CD4-positive, alpha-beta memory T cell (primary cell): ENCODE measurements at regions not wholly inside any gene's neighbourhood (a gene's known extent, or its start where the extent isn't known, plus 50 kb on each side); places are given as distances from the start of the nearest gene placed in this dataset.

Source experiments
- CTCF ChIA-PET: fragments of 350-600 bp; sonication (Branson Sonifier 250); formaldehyde crosslinking; loops from one replicate; lab custom pipeline; 2021; ENCODE audit warnings: inconsistent platforms; ENCODE audit not compliant: partially characterized antibody; lab: Charles Lee
- POLR2A ChIA-PET: fragments of 350-600 bp; sonication (Branson Sonifier 250); formaldehyde crosslinking; loops from one replicate; lab custom pipeline; 2021; ENCODE audit not compliant: partially characterized antibody; lab: Charles Lee
- DNase-seq, 5 donors: peaks; one replicate each; pipeline versions ENCODE4 v3.0.0 to v3.0.0-alpha.2; 2020 to 2022; ENCODE audit warnings: mixed read lengths in 1 of 5
- H3K27ac ChIP-seq: one replicate; pipeline ENCODE4 v1.7.0; 2013; ENCODE audit warnings: low read depth, low read length
- H3K27me3 ChIP-seq: 2 replicates; pipeline ENCODE4 v1.7.0; 2013; ENCODE audit warnings: mild to moderate bottlenecking, low read length, moderate library complexity; ENCODE audit not compliant: insufficient read depth
- H3K36me3 ChIP-seq: 2 replicates; pipeline ENCODE4 v1.7.0; 2013; ENCODE audit warnings: mild to moderate bottlenecking, low read length, moderate library complexity; ENCODE audit not compliant: insufficient read depth
- H3K4me1 ChIP-seq: 2 replicates; pipeline ENCODE4 v1.7.0; 2013; ENCODE audit warnings: mild to moderate bottlenecking, low read length, moderate library complexity; ENCODE audit not compliant: insufficient read depth
- H3K4me3 ChIP-seq, 2 donors: one replicate each; pipeline ENCODE4 v1.7.0; 2013; ENCODE audit warnings: low read length in 2 of 2, mild to moderate bottlenecking in 1 of 2
- H3K9me3 ChIP-seq, 2 donors: one replicate each; pipeline ENCODE4 v1.7.0; 2013; ENCODE audit warnings: low read length in 2 of 2, control low read depth in 1 of 2; ENCODE audit not compliant: control insufficient read depth in 1 of 2
- H3K27ac Mint-ChIP-seq, 7 donors: one replicate each; pipeline ENCODE4 v1.8.0; 2020 to 2021; ENCODE audit warnings: mixed read lengths in 7 of 7, mild to moderate bottlenecking in 6 of 7, inconsistent platforms in 3 of 7, moderate library complexity in 3 of 7
- H3K27me3 Mint-ChIP-seq, 2 donors: one replicate each; pipeline ENCODE4 v1.8.0; 2020 to 2021; ENCODE audit warnings: mixed read lengths in 2 of 2
- H3K36me3 Mint-ChIP-seq, 2 donors: one replicate each; pipeline ENCODE4 v1.8.0; 2020 to 2021; ENCODE audit warnings: mixed read lengths in 2 of 2, inconsistent platforms in 1 of 2, mild to moderate bottlenecking in 1 of 2
- H3K4me1 Mint-ChIP-seq, 4 donors: one replicate each; pipeline ENCODE4 v1.8.0; 2020 to 2021; ENCODE audit warnings: mixed read lengths in 4 of 4, mild to moderate bottlenecking in 1 of 4
- H3K4me3 Mint-ChIP-seq, 8 donors: one replicate each; pipeline ENCODE4 v1.8.0; 2020 to 2021; ENCODE audit warnings: mixed read lengths in 8 of 8, mild to moderate bottlenecking in 7 of 8, moderate library complexity in 6 of 8, inconsistent platforms in 3 of 8
- H3K9me3 Mint-ChIP-seq, 8 donors: one replicate each; pipeline ENCODE4 v1.8.0; 2020 to 2021; ENCODE audit warnings: mixed read lengths in 8 of 8, mild to moderate bottlenecking in 5 of 8, inconsistent platforms in 3 of 8, moderate library complexity in 1 of 8
- intact Hi-C: fragments of 100-400 bp; cut with micrococcal nuclease; formaldehyde crosslinking; loops from one replicate; pipeline ENCODE4 v1.15.1; 2023

DNA sequence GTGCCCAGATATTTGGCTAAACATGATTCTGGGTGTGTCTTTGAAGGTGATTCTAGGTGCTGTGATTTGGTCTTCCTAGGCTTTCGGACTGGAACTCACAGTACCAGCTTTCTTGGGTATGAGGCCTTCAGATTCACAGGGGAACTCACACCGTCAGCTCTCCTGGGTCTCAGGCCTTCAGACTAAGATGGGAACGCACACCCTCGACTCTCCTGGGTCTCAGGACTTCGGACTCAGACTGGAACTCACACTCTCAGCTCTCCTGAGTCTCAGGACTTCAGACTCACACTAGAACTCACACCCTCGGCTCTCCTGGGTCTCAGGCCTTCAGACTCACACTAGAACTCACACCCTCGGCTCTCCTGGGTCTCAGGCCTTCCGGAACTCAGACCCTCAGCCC is 137.7 kb downstream of the CRLF2 start:
- Histone ChIP-seq H3K4me1 (no peaks in the 10 kb centered on the region), H3K27me3 (no peaks in the 10 kb centered on the region), H3K9me3 (no peaks in the 10 kb centered on the region), H3K4me3 (no peak overlapping the region), H3K36me3 (no peaks in the 10 kb centered on the region), H3K27ac (no peak overlapping the region)
- no peak for DNase-seq
- Mint-ChIP-seq H3K4me1 (peaks cover 0 to 9% (median 8%) of the 10 kb centered on the region in 4 donors), H3K9me3 (peaks cover 0 to 19% (median 11%) of the 10 kb centered on the region in 8 donors), H3K27me3 (peaks cover 2 to 7% of the 10 kb centered on the region in 2 donors), H3K36me3 (peaks cover 0 to 3% of the 10 kb centered on the region in 2 donors), H3K27ac (peak overlapping the region in 1 of 7 donors; percentile 43), H3K4me3 (no peak overlapping the region)
- intact Hi-C loops, result no loop called here
- ChIA-PET CTCF (no interaction called here), POLR2A (no interaction called here)

DNA sequence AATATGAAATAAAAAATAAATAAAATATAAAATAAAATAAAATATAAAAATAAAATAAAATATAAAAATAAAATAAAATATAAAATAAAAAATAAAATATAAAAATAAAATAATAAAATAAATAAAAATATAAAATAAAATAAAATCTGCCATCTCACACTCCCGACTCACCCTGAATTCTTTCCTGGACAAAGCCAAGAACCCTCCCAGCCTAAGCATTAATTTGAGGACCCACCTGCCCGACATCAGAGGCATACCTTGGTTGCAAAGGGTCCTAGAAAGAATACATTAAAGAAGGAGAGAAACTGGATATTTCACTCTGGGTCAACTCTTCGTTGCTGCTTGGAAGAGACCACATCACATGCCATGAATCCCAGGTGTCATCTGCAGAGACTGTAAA is 138.3 kb downstream of the CRLF2 start:
- H3K9me3 Mint-ChIP-seq, result peaks cover 0 to 19% (median 11%) of the 10 kb centered on the region in 8 donors
- ChIA-PET POLR2A (no interaction called here), CTCF (no interaction called here)
- peaks cover 2 to 7% of the 10 kb centered on the region in 2 donors for H3K27me3 Mint-ChIP-seq
- peaks cover 0 to 9% (median 8%) of the 10 kb centered on the region in 4 donors for H3K4me1 Mint-ChIP-seq
- Histone ChIP-seq H3K4me3 (no peak overlapping the region), H3K27ac (no peak overlapping the region), H3K36me3 (no peaks in the 10 kb centered on the region), H3K9me3 (no peaks in the 10 kb centered on the region), H3K27me3 (no peaks in the 10 kb centered on the region), H3K4me1 (no peaks in the 10 kb centered on the region)
- peak overlapping the region in 2 of 7 donors; percentile 43 to 46 for H3K27ac Mint-ChIP-seq
- intact Hi-C loops, result no loop called here
- no peak overlapping the region for H3K4me3 Mint-ChIP-seq
- peaks cover 0 to 3% of the 10 kb centered on the region in 2 donors for H3K36me3 Mint-ChIP-seq
- DNase-seq, result no peak

DNA sequence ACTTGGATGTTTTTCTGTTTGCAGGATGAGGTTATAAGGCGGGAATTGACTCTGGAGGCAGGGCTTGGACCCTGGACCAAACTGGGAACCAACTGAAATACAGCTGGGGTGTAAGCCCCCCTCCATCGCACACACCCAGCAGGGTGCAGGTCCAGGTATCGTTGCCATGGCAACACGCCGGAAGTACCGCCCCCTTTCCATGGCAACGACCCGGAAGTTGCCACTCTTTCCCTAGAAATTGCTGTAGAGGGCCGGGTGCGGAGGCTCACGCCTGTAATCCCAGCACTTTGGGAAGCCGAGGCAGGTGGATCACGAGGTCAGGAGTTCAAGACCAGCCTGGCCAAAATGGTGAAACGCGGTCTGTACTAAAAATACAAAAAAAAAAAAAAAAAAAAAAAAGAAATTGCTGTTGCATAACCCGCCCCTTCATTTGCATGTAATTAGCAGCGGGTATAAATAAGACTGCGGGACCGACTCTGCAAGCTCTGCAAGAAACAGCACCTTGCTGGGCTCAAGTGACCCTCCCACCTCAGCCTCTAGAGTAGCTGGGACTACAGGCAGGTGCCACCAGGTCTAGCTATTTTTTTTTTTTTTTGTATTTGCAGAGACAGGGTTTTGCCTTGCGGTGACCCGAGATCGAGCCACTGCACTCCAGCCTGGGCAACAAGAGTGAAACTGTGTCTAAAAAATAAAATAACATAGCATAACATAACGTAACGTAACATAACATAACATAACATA is 139.6 kb downstream of the CRLF2 start:
- ChIA-PET CTCF (no interaction called here), POLR2A (no interaction called here)
- no peaks in the 10 kb centered on the region for H3K27me3 ChIP-seq
- H3K27me3 Mint-ChIP-seq, result peaks cover 2 to 7% of the 10 kb centered on the region in 2 donors
- no peaks in the 10 kb centered on the region for H3K36me3 ChIP-seq
- intact Hi-C loops, result no loop called here
- H3K36me3 Mint-ChIP-seq, result peaks cover 0 to 3% of the 10 kb centered on the region in 2 donors
- no peaks in the 10 kb centered on the region for H3K4me1 ChIP-seq
- peaks cover 0 to 9% (median 8%) of the 10 kb centered on the region in 4 donors for H3K4me1 Mint-ChIP-seq
- no peak overlapping the region for H3K4me3 Mint-ChIP-seq
- H3K9me3 ChIP-seq, result no peaks in the 10 kb centered on the region
- H3K9me3 Mint-ChIP-seq, result peaks cover 0 to 19% (median 11%) of the 10 kb centered on the region in 8 donors
- H3K4me3 ChIP-seq, result no peak overlapping the region
- no peak for DNase-seq
- H3K27ac ChIP-seq, result no peak overlapping the region
- peak overlapping the region in 1 of 7 donors; percentile 48 for H3K27ac Mint-ChIP-seq

- peaks cover 0 to 18% (median 11%) of the 10 kb centered on the region in 8 donors for H3K9me3 Mint-ChIP-seq
- no peak overlapping the region for H3K4me3 ChIP-seq
- H3K4me1 ChIP-seq, result no peaks in the 10 kb centered on the region
- no peak for DNase-seq
- H3K4me3 Mint-ChIP-seq, result no peak overlapping the region
- H3K27ac ChIP-seq, result no peak overlapping the region
- no peaks in the 10 kb centered on the region for H3K36me3 ChIP-seq
- H3K9me3 ChIP-seq, result no peaks in the 10 kb centered on the region
- H3K27me3 ChIP-seq, result no peaks in the 10 kb centered on the region
- CTCF ChIA-PET, result no interaction called here
- peaks cover 0 to 3% of the 10 kb centered on the region in 2 donors for H3K36me3 Mint-ChIP-seq
- no peaks in the 10 kb centered on the region for H3K4me1 Mint-ChIP-seq
- POLR2A ChIA-PET, result no interaction called here
- peak overlapping the region in 1 of 7 donors; percentile 48 for H3K27ac Mint-ChIP-seq
- intact Hi-C loops, result no loop called here
- H3K27me3 Mint-ChIP-seq, result peaks cover 0 to 5% of the 10 kb centered on the region in 2 donors
Measured at GRCh38 chrX:1071351-1071750, 141.1 kb downstream of the CRLF2 start.

DNA sequence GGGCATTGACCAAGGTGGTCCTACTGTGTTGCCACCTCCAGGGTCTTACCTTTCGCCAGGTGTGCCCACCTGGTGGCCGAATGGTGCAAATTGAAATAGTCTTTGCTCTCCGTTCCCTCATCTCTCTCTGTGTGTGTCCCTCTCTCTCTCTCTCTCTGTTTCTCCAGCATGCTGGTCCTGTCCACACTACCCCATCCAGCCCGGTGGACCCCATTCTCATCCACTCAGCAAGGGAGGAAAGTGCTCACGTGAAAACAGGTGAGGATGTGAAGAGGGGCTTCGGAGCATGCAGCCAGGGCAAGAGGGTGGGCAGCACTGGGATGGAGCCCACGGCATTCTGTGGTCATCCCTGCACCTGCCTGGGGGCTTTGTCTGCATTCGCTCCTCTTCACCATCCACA is 150.1 kb downstream of the CRLF2 start:
- no peaks in the 10 kb centered on the region for H3K27me3 ChIP-seq
- DNase-seq, result no peak
- no peak overlapping the region for H3K27ac Mint-ChIP-seq
- H3K36me3 Mint-ChIP-seq, result peaks cover 0 to 4% of the 10 kb centered on the region in 2 donors
- no peak overlapping the region for H3K4me3 ChIP-seq
- POLR2A ChIA-PET, result no interaction called here
- H3K4me1 ChIP-seq, result no peaks in the 10 kb centered on the region
- H3K4me3 Mint-ChIP-seq, result no peak overlapping the region
- H3K9me3 Mint-ChIP-seq, result peaks cover 0 to 34% (median 15%) of the 10 kb centered on the region in 8 donors
- intact Hi-C loops, result no loop called here
- no peaks in the 10 kb centered on the region for H3K9me3 ChIP-seq
- H3K27me3 Mint-ChIP-seq, result peaks cover 2 to 3% of the 10 kb centered on the region in 2 donors
- no peaks in the 10 kb centered on the region for H3K4me1 Mint-ChIP-seq
- CTCF ChIA-PET, result no interaction called here
- no peak overlapping the region for H3K27ac ChIP-seq
- H3K36me3 ChIP-seq, result no peaks in the 10 kb centered on the region

GRCh38 chrX:1060562-1060960 is 151.9 kb downstream of the CRLF2 start:
- no peak overlapping the region for H3K27ac Mint-ChIP-seq
- CTCF ChIA-PET, result no interaction called here
- Histone ChIP-seq H3K4me3 (no peak overlapping the region), H3K4me1 (no peaks in the 10 kb centered on the region), H3K27ac (no peak overlapping the region), H3K9me3 (no peaks in the 10 kb centered on the region), H3K36me3 (no peaks in the 10 kb centered on the region), H3K27me3 (no peaks in the 10 kb centered on the region)
- H3K27me3 Mint-ChIP-seq, result peaks cover 2 to 3% of the 10 kb centered on the region in 2 donors
- H3K9me3 Mint-ChIP-seq, result peaks cover 0 to 34% (median 15%) of the 10 kb centered on the region in 8 donors
- POLR2A ChIA-PET, result no interaction called here
- peaks cover 0 to 4% of the 10 kb centered on the region in 2 donors for H3K36me3 Mint-ChIP-seq
- intact Hi-C loops, result no loop called here
- no peaks in the 10 kb centered on the region for H3K4me1 Mint-ChIP-seq
- no peak overlapping the region for H3K4me3 Mint-ChIP-seq
- DNase-seq, result no peak

- ChIA-PET POLR2A (no interaction called here), CTCF (no interaction called here)
- no peak for DNase-seq
- Histone ChIP-seq H3K27ac (no peak overlapping the region), H3K4me1 (no peaks in the 10 kb centered on the region), H3K9me3 (no peaks in the 10 kb centered on the region), H3K27me3 (no peaks in the 10 kb centered on the region), H3K4me3 (no peak overlapping the region), H3K36me3 (no peaks in the 10 kb centered on the region)
- peaks cover 2 to 3% of the 10 kb centered on the region in 2 donors for H3K27me3 Mint-ChIP-seq
- intact Hi-C loops, result no loop called here
- peaks cover 0 to 4% of the 10 kb centered on the region in 2 donors for H3K36me3 Mint-ChIP-seq
- H3K9me3 Mint-ChIP-seq, result peaks cover 0 to 39% (median 15%) of the 10 kb centered on the region in 8 donors
- no peaks in the 10 kb centered on the region for H3K4me1 Mint-ChIP-seq
- no peak overlapping the region for H3K27ac Mint-ChIP-seq
- no peak overlapping the region for H3K4me3 Mint-ChIP-seq
Measured at GRCh38 chrX:1059576-1060561, 152.6 kb downstream of the CRLF2 start.
